Omental fat pad (tissue), 3 donors: ENCODE measurements at regions not wholly inside any gene's neighbourhood (a gene's known extent, or its start where the extent isn't known, plus 50 kb on each side); places are given as distances from the start of the nearest gene placed in this dataset.

Experiments used
- ATAC-seq: fragments of 150-250 bp; one replicate; pipeline ENCODE4 v1.9.1; 2016; ENCODE audit warnings: mild to moderate bottlenecking, moderate library complexity; ENCODE audit not compliant: low FRiP score
- DNase-seq: peaks from one replicate; pipeline ENCODE4 v3.0.0-alpha.2; 2019; ENCODE audit warnings: low spot score
- CTCF ChIP-seq, 3 donors: fragments of 450-650 bp; IDR thresholded peaks; one replicate each; pipeline ENCODE4 v1.5.1; 2016 to 2017; ENCODE audit warnings: antibody characterized with exemption in 3 of 3, mild to moderate bottlenecking in 3 of 3, moderate library complexity in 2 of 3

GRCh38 chr11:103622296-103622695, 414.1 kb upstream of the DDI1 start:
- DNase-seq (no peak), ATAC-seq (no peak)
- no peak for TF ChIP-seq CTCF (IDR thresholded peaks at IDR 0.05)

DNA sequence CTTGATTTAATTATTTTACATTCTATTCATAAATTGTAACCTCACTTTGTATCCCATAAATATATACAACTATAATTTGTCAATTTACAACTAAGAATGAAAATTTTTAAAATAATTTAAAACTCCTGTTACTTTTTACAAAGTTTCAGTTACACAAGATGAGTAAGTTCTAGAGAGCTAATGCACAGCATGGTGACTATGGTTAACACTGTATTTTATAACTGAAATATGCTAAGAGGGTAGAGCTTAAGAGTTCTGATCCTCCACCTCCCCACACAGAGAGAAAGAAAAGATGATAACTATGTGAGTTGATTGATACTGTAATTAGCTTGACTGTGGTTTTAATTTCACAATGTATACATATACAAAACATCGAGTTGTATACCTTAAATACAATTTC, 412.5 kb upstream of the DDI1 start:
- ATAC-seq = no peak
- no peak for DNase-seq
- TF ChIP-seq CTCF (IDR thresholded peaks at IDR 0.05) = no peak

DNA sequence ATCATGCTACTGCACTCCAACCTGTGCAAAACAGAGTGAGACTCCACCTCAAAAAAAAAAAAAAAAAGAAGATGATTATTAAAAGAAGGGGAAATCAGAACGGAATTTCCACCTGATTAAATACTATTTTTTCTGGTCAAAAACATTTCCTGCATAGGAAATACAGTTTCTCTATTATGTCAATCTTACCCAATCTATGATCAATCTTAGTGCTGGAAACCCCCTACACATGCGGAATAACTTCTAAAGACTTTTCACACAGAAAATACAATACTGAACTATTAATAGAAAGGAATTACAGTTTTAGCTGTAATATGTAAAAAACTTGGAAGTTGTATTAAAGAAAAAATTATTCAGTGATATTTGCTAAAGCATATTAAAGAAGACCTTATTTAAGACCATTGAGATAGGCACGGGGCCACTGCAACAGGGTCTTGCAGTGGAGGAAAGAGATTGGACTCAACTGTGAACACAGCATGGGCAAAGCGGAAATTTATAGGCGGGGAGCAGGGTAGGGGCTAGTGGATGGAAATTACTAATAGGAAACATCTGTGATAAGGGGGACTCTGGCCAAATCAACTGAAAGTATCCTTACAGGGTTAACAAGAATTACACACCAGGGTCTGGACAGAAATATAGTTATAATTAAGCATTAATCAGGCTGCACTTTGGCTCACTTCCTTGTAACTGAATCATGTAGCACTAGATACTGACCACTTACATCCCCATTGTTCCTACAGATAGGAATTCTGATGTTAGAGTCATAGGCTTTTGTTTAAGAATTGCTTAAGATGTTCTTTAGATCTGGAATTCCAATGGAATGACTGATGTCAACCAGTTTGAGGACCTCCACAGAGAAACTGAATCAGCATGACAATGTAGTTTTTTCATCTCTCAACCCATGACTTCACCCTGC, 411.5 kb upstream of the DDI1 start:
- DNase-seq = no peak
- ATAC-seq = no peak
- no peak for TF ChIP-seq CTCF (IDR thresholded peaks at IDR 0.05)

DNA sequence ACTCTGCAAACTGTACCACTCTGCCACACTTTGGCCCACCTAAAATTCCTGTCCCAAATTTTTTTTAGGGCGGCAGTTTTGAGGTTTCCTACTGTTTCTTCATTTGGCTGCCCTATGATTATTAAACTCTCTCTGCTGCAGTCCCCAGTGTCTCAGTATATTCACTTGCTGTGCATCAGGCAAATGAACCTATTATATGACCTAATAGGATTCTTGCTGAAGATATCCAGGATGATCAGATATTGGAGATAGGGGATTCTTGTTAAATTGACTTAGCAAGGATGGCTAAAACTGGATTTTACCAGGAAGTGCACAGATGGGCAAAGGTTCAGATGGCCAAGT, 410.8 kb upstream of the DDI1 start:
- ATAC-seq (no peak), DNase-seq (no peak)
- no peak for TF ChIP-seq CTCF (IDR thresholded peaks at IDR 0.05)

GRCh38 chr11:103628121-103628520, 408.3 kb upstream of the DDI1 start:
- ATAC-seq (no peak), DNase-seq (no peak)
- no peak for TF ChIP-seq CTCF (IDR thresholded peaks at IDR 0.05)

DNA sequence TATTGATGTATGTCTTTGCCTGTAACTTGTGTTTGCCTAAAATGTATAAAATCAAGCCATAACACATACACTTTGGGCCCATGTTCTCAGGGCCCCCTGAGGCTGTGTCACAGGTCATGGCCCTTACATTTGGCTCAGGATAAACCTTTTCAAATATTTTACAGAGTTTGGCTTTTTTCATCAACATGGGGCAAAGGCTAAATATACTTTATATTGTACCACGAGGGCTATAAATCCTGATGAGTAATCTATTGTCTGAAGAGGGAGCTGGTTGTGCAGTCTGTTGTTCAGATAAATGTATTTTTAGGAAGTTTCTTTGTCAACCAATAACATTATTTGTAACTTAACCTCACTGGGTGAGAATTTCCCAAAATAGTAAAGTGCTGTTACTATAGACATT, 404.6 kb upstream of the DDI1 start:
- no peak for ATAC-seq
- TF ChIP-seq CTCF (IDR thresholded peaks at IDR 0.05) = no peak
- DNase-seq = no peak
